HCT116 (cell line): ENCODE measurements at regions not wholly inside any gene's neighbourhood (a gene's known extent, or its start where the extent isn't known, plus 50 kb on each side); places are given as distances from the start of the nearest gene placed in this dataset.

Source experiments
- ATAC-seq: fragments of 200-7000 bp; cut with Tn5 transposase; 2 replicates; pipeline ENCODE4 v1.9.1; 2020; ENCODE audit warnings: mild to moderate bottlenecking, moderate library complexity
- BruUV-seq: library from RNA; stranded (reverse); fragments of 400-500 nt; replicated peaks from 2 replicates; lab custom pipeline; 2021; lab: Mats Ljungman, UMichigan
- CTCF ChIA-PET: fragments of 300-600 bp; sonication (Branson Sonifier 250); formaldehyde crosslinking; loops from one replicate; lab custom pipeline; 2021; ENCODE audit warnings: antibody characterized with exemption; lab: Charles Lee
- POLR2A ChIA-PET: fragments of 300-600, 350-600 bp; sonication (Branson Sonifier 250); formaldehyde crosslinking; loops from one replicate; lab custom pipeline; 2021; ENCODE audit warnings: antibody characterized with exemption; lab: Charles Lee
- RAD21 ChIA-PET, 2 experiments: fragments of 300-600 bp; sonication (Branson Sonifier 250); formaldehyde crosslinking; loops; one replicate each; lab custom pipeline; 2023; ENCODE audit warnings: low total read pairs in 2 of 2; ENCODE audit not compliant: uncharacterized antibody in 2 of 2, unreplicated experiment in 2 of 2, low non-redundant PET in 1 of 2; lab: Charles Lee
- DNase-seq: peaks from one replicate; pipeline ENCODE4 v3.0.0-alpha.2; 2010; ENCODE audit warnings: low read depth, low spot score
- H2AFZ ChIP-seq: fragments of 200-600 bp; shearing (Covaris generic), sonication (generic); 2 replicates; pipeline ENCODE4 v1.6.1; 2017; ENCODE audit warnings: low read depth, mixed run types, mixed read lengths, antibody characterized with exemption, low read length; ENCODE audit not compliant: poor library complexity, severe bottlenecking
- H3K27ac ChIP-seq: 2 replicates; pipeline ENCODE4 v1.5.1; 2012; ENCODE audit warnings: low read depth, low read length
- H3K27me3 ChIP-seq: fragments of 200-600 bp; sonication (generic); 2 replicates; pipeline ENCODE4 v1.6.1; 2016; ENCODE audit warnings: mixed run types, low read length, mixed read lengths; ENCODE audit not compliant: insufficient read depth
- H3K36me3 ChIP-seq, 2 experiments: fragments of 200-500 bp in 1 of 2; fragments of 200-600 bp in 1 of 2; sonication (Bioruptor generic) in 1 of 2; sonication (generic) in 1 of 2; 2 replicates each; pipeline versions ENCODE4 v1.5.1 to v1.6.1; 2014 to 2016; ENCODE audit warnings: low read length in 2 of 2, inconsistent platforms in 1 of 2, mixed read lengths in 1 of 2, mixed run types in 1 of 2; ENCODE audit not compliant: insufficient read depth in 2 of 2, control insufficient read depth in 1 of 2
- H3K4me1 ChIP-seq, 2 experiments: fragments of 200-600 bp in 1 of 2; sonication (generic) in 1 of 2; 2 replicates each; pipeline versions ENCODE4 v1.5.1 to v1.6.1; 2012 to 2017; ENCODE audit warnings: low read length in 2 of 2, inconsistent platforms in 1 of 2, mild to moderate bottlenecking in 1 of 2, mixed read lengths in 1 of 2, mixed run types in 1 of 2, moderate library complexity in 1 of 2; ENCODE audit not compliant: insufficient read depth in 2 of 2, control insufficient read depth in 1 of 2
- H3K4me2 ChIP-seq: fragments of 200-600 bp; sonication (generic); 2 replicates; pipeline ENCODE4 v1.6.1; 2017; ENCODE audit warnings: mixed run types, low read length, mixed read lengths
- H3K4me3 ChIP-seq, 2 experiments: fragments of 200-600 bp in 1 of 2; sonication (generic) in 1 of 2; replicated peaks in 1 of 2; 2 replicates each; pipeline ENCODE4 v1.5.1; 2011 to 2016; ENCODE audit warnings: low read length in 2 of 2, control low read depth in 1 of 2, low read depth in 1 of 2, mild to moderate bottlenecking in 1 of 2, mixed read lengths in 1 of 2, mixed run types in 1 of 2
- H3K79me2 ChIP-seq: fragments of 200-600 bp; sonication (generic); 2 replicates; pipeline ENCODE4 v1.6.1; 2017; ENCODE audit warnings: mild to moderate bottlenecking, mixed run types, low read length, moderate library complexity, mixed read lengths; ENCODE audit not compliant: insufficient read depth
- H3K9ac ChIP-seq: fragments of 200-600 bp; sonication (generic); 2 replicates; pipeline ENCODE4 v1.6.1; 2016; ENCODE audit warnings: low read length, mixed read lengths
- H3K9me2 ChIP-seq: fragments of 200-600 bp; sonication (generic), shearing (Covaris generic); 2 replicates; pipeline ENCODE4 v1.6.1; 2017; ENCODE audit warnings: mixed run types, mild to moderate bottlenecking, moderate library complexity; ENCODE audit not compliant: insufficient read depth
- H3K9me3 ChIP-seq, 2 experiments: fragments of 200-500 bp in 1 of 2; fragments of 200-600 bp in 1 of 2; sonication (Bioruptor generic) in 1 of 2; sonication (generic) in 1 of 2; 2 replicates each; pipeline ENCODE4 v1.6.1; 2014 to 2017; ENCODE audit warnings: low read length in 2 of 2, mixed read lengths in 2 of 2, inconsistent platforms in 1 of 2, low read depth in 1 of 2, mild to moderate bottlenecking in 1 of 2, mixed run types in 1 of 2, moderate library complexity in 1 of 2; ENCODE audit not compliant: control insufficient read depth in 1 of 2, insufficient read depth in 1 of 2
- H4K20me1 ChIP-seq: fragments of 200-600 bp; sonication (generic), shearing (Covaris generic); 2 replicates; pipeline ENCODE4 v1.6.1; 2017; ENCODE audit warnings: mixed run types, mild to moderate bottlenecking, moderate library complexity; ENCODE audit not compliant: insufficient read depth
- CBX3 ChIP-seq: IDR thresholded peaks from 2 replicates; pipeline ENCODE4 v1.6.1; 2012; ENCODE audit warnings: low read depth
- ELF1 ChIP-seq: IDR thresholded peaks from 2 replicates; pipeline ENCODE4 v1.6.1; 2012; ENCODE audit warnings: low read depth, borderline replicate concordance
- EZH2 ChIP-seq: fragments of 200-600 bp; sonication (generic); IDR thresholded peaks from 2 replicates; pipeline ENCODE4 v1.6.1; 2017; ENCODE audit warnings: antibody characterized with exemption, mixed run types
- EZH2phosphoT487 ChIP-seq: fragments of 200-600 bp; IDR thresholded peaks from 2 replicates; pipeline ENCODE4 v1.6.1; 2018; ENCODE audit warnings: antibody characterized with exemption, borderline replicate concordance
- JUND ChIP-seq: IDR thresholded peaks from 2 replicates; pipeline ENCODE4 v1.6.1; 2012
- POLR2AphosphoS5 ChIP-seq: IDR thresholded peaks from 2 replicates; pipeline ENCODE4 v1.6.1; 2011; ENCODE audit warnings: mild to moderate bottlenecking, low read depth, low read length, moderate library complexity
- RAD21 ChIP-seq: IDR thresholded peaks from 2 replicates; pipeline ENCODE4 v1.6.1; 2012; ENCODE audit warnings: low read depth, mild to moderate bottlenecking
- TCF7L2 ChIP-seq: IDR thresholded peaks from 2 replicates; pipeline ENCODE4 v1.7.0; 2011; ENCODE audit warnings: borderline replicate concordance, inconsistent platforms; ENCODE audit not compliant: insufficient read depth, insufficient read length; ENCODE audit errors: extremely low read depth
- ZNF274 ChIP-seq: fragments of 200-500 bp; sonication (Bioruptor generic); IDR thresholded peaks from 2 replicates; pipeline ENCODE4 v1.6.1; 2014; ENCODE audit warnings: mild to moderate bottlenecking, low read depth, low read length, inconsistent platforms
- intact Hi-C: fragments of 100-400 bp; cut with micrococcal nuclease; formaldehyde crosslinking; loops from 2 replicates; pipeline ENCODE4 v1.10.0; 2022
- TF ChIP-seq, protein P1 (sequence below): IDR thresholded peaks from 2 replicates; pipeline ENCODE4 v1.6.1; 2012; ENCODE audit warnings: low read depth
- TF ChIP-seq, protein P2 (sequence below), 3 experiments: fragments of 200-600 bp in 1 of 3; sonication (generic) in 1 of 3; IDR thresholded peaks in 2 of 3; conservative IDR thresholded peaks in 1 of 3; 2 replicates each; pipeline ENCODE4 v1.5.1; 2012 to 2017; ENCODE audit warnings: low read depth in 2 of 3, low read length in 2 of 3, antibody characterized with exemption in 1 of 3, borderline replicate concordance in 1 of 3, control low read depth in 1 of 3, mild to moderate bottlenecking in 1 of 3, mixed read lengths in 1 of 3, mixed run types in 1 of 3, moderate library complexity in 1 of 3; ENCODE audit not compliant: insufficient read depth in 1 of 3

DNA sequence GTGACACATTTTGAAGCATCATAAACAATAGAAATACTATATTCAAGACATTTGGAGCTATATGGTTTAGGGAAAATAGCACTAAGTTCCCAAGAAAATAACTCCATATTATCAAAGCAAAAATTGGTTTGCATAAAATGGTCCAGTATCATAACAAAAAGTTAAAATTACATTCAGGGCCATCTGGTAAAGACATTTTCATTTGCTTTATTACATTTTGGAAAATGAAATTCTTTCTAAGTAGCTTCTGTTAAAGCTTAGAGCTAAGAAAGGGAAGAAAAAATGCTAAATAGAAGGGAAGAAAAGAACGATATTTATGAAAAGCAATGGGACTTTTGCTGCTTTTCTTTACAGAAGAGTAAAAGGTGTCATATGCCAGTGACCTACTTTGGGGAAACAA lies 155.4 kb upstream of the GOT2 start:
- Histone ChIP-seq H3K9ac (no peak overlapping the region), H4K20me1 (no peaks in the 10 kb centered on the region), H2AFZ (no peak overlapping the region), H3K27me3 (no peaks in the 10 kb centered on the region), H3K9me3 (no peaks in the 10 kb centered on the region; a peak in 1 of 4 replicates), H3K4me3 (no peak overlapping the region), H3K9me2 (no peaks in the 10 kb centered on the region), H3K36me3 (no peaks in the 10 kb centered on the region), H3K4me2 (no peak overlapping the region), H3K4me1 (no peaks in the 10 kb centered on the region), H3K27ac (no peak overlapping the region)
- RAD21 ChIA-PET, result no interaction called here
- DNase-seq (no peak), ATAC-seq (no peak)
- intact Hi-C loops, result no loop called here
- BruUV-seq, result no TSS peak
- CTCF ChIA-PET, result no interaction called here
- TF ChIP-seq JUND (no peak), CBX3 (no peak), RAD21 (no peak), POLR2AphosphoS5 (no peak), EZH2 (no peak), EZH2phosphoT487 (no peak), ZNF274 (no peak), ELF1 (no peak), TCF7L2 (no peak)
- TF ChIP-seq, protein P1, sequence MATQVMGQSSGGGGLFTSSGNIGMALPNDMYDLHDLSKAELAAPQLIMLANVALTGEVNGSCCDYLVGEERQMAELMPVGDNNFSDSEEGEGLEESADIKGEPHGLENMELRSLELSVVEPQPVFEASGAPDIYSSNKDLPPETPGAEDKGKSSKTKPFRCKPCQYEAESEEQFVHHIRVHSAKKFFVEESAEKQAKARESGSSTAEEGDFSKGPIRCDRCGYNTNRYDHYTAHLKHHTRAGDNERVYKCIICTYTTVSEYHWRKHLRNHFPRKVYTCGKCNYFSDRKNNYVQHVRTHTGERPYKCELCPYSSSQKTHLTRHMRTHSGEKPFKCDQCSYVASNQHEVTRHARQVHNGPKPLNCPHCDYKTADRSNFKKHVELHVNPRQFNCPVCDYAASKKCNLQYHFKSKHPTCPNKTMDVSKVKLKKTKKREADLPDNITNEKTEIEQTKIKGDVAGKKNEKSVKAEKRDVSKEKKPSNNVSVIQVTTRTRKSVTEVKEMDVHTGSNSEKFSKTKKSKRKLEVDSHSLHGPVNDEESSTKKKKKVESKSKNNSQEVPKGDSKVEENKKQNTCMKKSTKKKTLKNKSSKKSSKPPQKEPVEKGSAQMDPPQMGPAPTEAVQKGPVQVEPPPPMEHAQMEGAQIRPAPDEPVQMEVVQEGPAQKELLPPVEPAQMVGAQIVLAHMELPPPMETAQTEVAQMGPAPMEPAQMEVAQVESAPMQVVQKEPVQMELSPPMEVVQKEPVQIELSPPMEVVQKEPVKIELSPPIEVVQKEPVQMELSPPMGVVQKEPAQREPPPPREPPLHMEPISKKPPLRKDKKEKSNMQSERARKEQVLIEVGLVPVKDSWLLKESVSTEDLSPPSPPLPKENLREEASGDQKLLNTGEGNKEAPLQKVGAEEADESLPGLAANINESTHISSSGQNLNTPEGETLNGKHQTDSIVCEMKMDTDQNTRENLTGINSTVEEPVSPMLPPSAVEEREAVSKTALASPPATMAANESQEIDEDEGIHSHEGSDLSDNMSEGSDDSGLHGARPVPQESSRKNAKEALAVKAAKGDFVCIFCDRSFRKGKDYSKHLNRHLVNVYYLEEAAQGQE, result no peak
- TF ChIP-seq, protein P2, sequence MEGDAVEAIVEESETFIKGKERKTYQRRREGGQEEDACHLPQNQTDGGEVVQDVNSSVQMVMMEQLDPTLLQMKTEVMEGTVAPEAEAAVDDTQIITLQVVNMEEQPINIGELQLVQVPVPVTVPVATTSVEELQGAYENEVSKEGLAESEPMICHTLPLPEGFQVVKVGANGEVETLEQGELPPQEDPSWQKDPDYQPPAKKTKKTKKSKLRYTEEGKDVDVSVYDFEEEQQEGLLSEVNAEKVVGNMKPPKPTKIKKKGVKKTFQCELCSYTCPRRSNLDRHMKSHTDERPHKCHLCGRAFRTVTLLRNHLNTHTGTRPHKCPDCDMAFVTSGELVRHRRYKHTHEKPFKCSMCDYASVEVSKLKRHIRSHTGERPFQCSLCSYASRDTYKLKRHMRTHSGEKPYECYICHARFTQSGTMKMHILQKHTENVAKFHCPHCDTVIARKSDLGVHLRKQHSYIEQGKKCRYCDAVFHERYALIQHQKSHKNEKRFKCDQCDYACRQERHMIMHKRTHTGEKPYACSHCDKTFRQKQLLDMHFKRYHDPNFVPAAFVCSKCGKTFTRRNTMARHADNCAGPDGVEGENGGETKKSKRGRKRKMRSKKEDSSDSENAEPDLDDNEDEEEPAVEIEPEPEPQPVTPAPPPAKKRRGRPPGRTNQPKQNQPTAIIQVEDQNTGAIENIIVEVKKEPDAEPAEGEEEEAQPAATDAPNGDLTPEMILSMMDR (IDR thresholded peaks at IDR 0.05 in 2 of 3, conservative IDR thresholded peaks at IDR 0.05 in 1 of 3; ENCODE audit: borderline replicate concordance in 1 of 3, insufficient read depth in 1 of 3, low read depth in 2 of 3, low read length in 2 of 3), result no peak
- TF ChIP-seq, all 23 proteins: peak for 0
- H3K79me2 ChIP-seq, result no peaks in the 10 kb centered on the region
- POLR2A ChIA-PET, result no interaction called here
